GM12878 (cell line): ENCODE measurements at regions not wholly inside any gene's neighbourhood (a gene's known extent, or its start where the extent isn't known, plus 50 kb on each side); places are given as distances from the start of the nearest gene placed in this dataset.

Experiments used
- ATAC-seq: fragments of 200-7000 bp; cut with Tn5 transposase; 3 replicates; pipeline ENCODE4 v1.9.1; 2020; ENCODE audit warnings: mild to moderate bottlenecking, moderate library complexity
- BruUV-seq: library from RNA; stranded (reverse); fragments of 400-500 nt; replicated peaks from 2 replicates; lab custom pipeline; 2021; lab: Mats Ljungman, UMichigan
- CTCF ChIA-PET: fragments of 300-600 bp; sonication (Branson Sonifier 250); formaldehyde crosslinking; extraction: SDS; loops from one replicate; lab custom pipeline; 2021; ENCODE audit warnings: inconsistent platforms; lab: Yijun Ruan, JAX
- POLR2A ChIA-PET: fragments of 350-600 bp; formaldehyde crosslinking; extraction: SDS; loops from one replicate; lab custom pipeline; 2021; ENCODE audit warnings: inconsistent platforms; lab: Charles Lee
- RAD21 ChIA-PET: fragments of 300-600 bp; sonication (Branson Sonifier 250); formaldehyde crosslinking; loops from one replicate; lab custom pipeline; 2023; ENCODE audit warnings: antibody characterized with exemption; ENCODE audit not compliant: unreplicated experiment; lab: Charles Lee
- SMC1A ChIA-PET: fragments of 300-600 bp; sonication (Branson Sonifier 250); formaldehyde crosslinking; loops from one replicate; lab custom pipeline; 2023; ENCODE audit not compliant: unreplicated experiment, uncharacterized antibody; lab: Charles Lee
- DNase-seq: peaks from one replicate; pipeline ENCODE4 v3.0.0-alpha.2; 2011; ENCODE audit warnings: low read depth, low spot score
- FAIRE-seq: peaks from 3 replicates; lab custom pipeline; 2011; peaks lifted over from hg19 to GRCh38; lab: Jason Lieb, UNC
- H2AFZ ChIP-seq: 2 replicates; pipeline ENCODE4 v1.6.0; 2011; ENCODE audit warnings: low read depth, low read length, control low read depth; ENCODE audit not compliant: control insufficient read depth
- H3K27ac ChIP-seq: 2 replicates; pipeline ENCODE4 v1.5.1; 2011; ENCODE audit warnings: control low read depth; ENCODE audit not compliant: control insufficient read depth, insufficient read depth
- H3K27me3 ChIP-seq, 2 experiments: replicated peaks in 1 of 2; 2 replicates each; pipeline versions ENCODE4 v1.6.0 to v1.6.1; 2011; ENCODE audit warnings: low read length in 1 of 2; ENCODE audit not compliant: control insufficient read depth in 2 of 2, insufficient read depth in 2 of 2
- H3K36me3 ChIP-seq, 2 experiments: 2 replicates each; pipeline ENCODE4 v1.5.1; 2011; ENCODE audit warnings: low read length in 1 of 2; ENCODE audit not compliant: control insufficient read depth in 2 of 2, insufficient read depth in 2 of 2
- H3K4me1 ChIP-seq: 2 replicates; pipeline ENCODE4 v1.6.1; 2011; ENCODE audit warnings: mild to moderate bottlenecking, low read length, moderate library complexity, mixed read lengths; ENCODE audit not compliant: control insufficient read depth, insufficient read depth
- H3K4me2 ChIP-seq: 2 replicates; pipeline ENCODE4 v1.6.0; 2011; ENCODE audit warnings: control low read depth; ENCODE audit not compliant: control insufficient read depth, insufficient read depth
- H3K4me3 ChIP-seq: fragments of 200-600 bp; sonication (generic); 2 replicates; pipeline ENCODE4 v1.5.1; 2016
- H3K79me2 ChIP-seq: 2 replicates; pipeline ENCODE4 v1.6.0; 2011; ENCODE audit warnings: low read length; ENCODE audit not compliant: control insufficient read depth, insufficient read depth
- H3K9ac ChIP-seq: 2 replicates; pipeline ENCODE4 v1.8.0; 2011; ENCODE audit warnings: low read length, control low read depth, mixed read lengths; ENCODE audit not compliant: control insufficient read depth, insufficient read depth
- H3K9me3 ChIP-seq: replicated peaks from 3 replicates; pipeline ENCODE4 v1.5.1; 2011; ENCODE audit warnings: mild to moderate bottlenecking, low read length; ENCODE audit not compliant: control insufficient read depth, insufficient read depth
- H4K20me1 ChIP-seq: 2 replicates; pipeline ENCODE4 v1.6.0; 2011; ENCODE audit not compliant: control insufficient read depth, insufficient read depth
- BHLHE40 ChIP-seq, 2 experiments: fragments of 450-650 bp in 1 of 2; IDR thresholded peaks; 2 replicates each; pipeline ENCODE4 v1.6.1; 2011 to 2017; ENCODE audit warnings: low read depth in 2 of 2, borderline replicate concordance in 1 of 2, improper control_type of control experiment in 1 of 2, low read length in 1 of 2, mild to moderate bottlenecking in 1 of 2
- ESRRA ChIP-seq: IDR thresholded peaks from 2 replicates; pipeline ENCODE4 v1.6.1; 2012; ENCODE audit warnings: mild to moderate bottlenecking, low read length, improper control_type of control experiment
- ETV6 ChIP-seq, 2 experiments: fragments of 450-650 bp in 1 of 2; IDR thresholded peaks in 1 of 2; conservative IDR thresholded peaks in 1 of 2; 2 replicates each; pipeline ENCODE4 v1.6.1; 2014; ENCODE audit warnings: antibody characterized with exemption in 1 of 2, borderline replicate concordance in 1 of 2, low read depth in 1 of 2, mild to moderate bottlenecking in 1 of 2, moderate library complexity in 1 of 2
- GABPA ChIP-seq: IDR thresholded peaks from 2 replicates; pipeline ENCODE4 v1.6.1; 2014; ENCODE audit warnings: antibody characterized with exemption, low read depth, mild to moderate bottlenecking, inconsistent platforms
- IKZF1 ChIP-seq: fragments of 450-650 bp; conservative IDR thresholded peaks from 2 replicates; pipeline ENCODE4 v1.6.1; 2017; ENCODE audit warnings: antibody characterized with exemption, mild to moderate bottlenecking
- IKZF2 ChIP-seq, 2 experiments: fragments of 450-650 bp; IDR thresholded peaks; 2 replicates each; pipeline ENCODE4 v1.6.1; 2017; ENCODE audit warnings: mild to moderate bottlenecking in 2 of 2, moderate library complexity in 2 of 2
- KLF5 ChIP-seq: fragments of 450-650 bp; IDR thresholded peaks from 2 replicates; pipeline ENCODE4 v1.6.1; 2014; ENCODE audit warnings: mild to moderate bottlenecking; ENCODE audit not compliant: partially characterized antibody
- MTA2 ChIP-seq: fragments of 450-650 bp; IDR thresholded peaks from 2 replicates; pipeline ENCODE4 v1.6.1; 2016; ENCODE audit warnings: low read depth, mild to moderate bottlenecking, moderate library complexity
- MXI1 ChIP-seq: fragments of 150-350 bp; IDR thresholded peaks from 2 replicates; pipeline ENCODE4 v1.6.1; 2011; ENCODE audit warnings: low read depth, mild to moderate bottlenecking, inconsistent platforms, low read length, improper control_type of control experiment
- NR2C2 ChIP-seq: IDR thresholded peaks from 2 replicates; pipeline ENCODE4 v1.6.1; 2011; ENCODE audit warnings: borderline replicate concordance, low read depth; ENCODE audit not compliant: control insufficient read depth, insufficient read length
- PAX5 ChIP-seq: IDR thresholded peaks from 2 replicates; pipeline ENCODE4 v1.6.1; 2011; ENCODE audit warnings: low read depth, low read length, borderline replicate concordance
- SMAD5 ChIP-seq: IDR thresholded peaks from 2 replicates; pipeline ENCODE4 v1.6.1; 2016; ENCODE audit warnings: antibody characterized with exemption, low read depth
- SREBF2 ChIP-seq: IDR thresholded peaks from 2 replicates; pipeline ENCODE4 v1.6.1; 2012; ENCODE audit warnings: mild to moderate bottlenecking, low read length
- TBL1XR1 ChIP-seq: IDR thresholded peaks from 2 replicates; pipeline ENCODE4 v1.6.1; 2012; ENCODE audit warnings: low read depth, low read length, improper control_type of control experiment
- TCF3 ChIP-seq: IDR thresholded peaks from 2 replicates; pipeline ENCODE4 v1.6.1; 2012; ENCODE audit warnings: low read depth, mild to moderate bottlenecking, low read length, borderline replicate concordance; ENCODE audit not compliant: insufficient read depth
- ZBED1 ChIP-seq: IDR thresholded peaks from 2 replicates; pipeline ENCODE4 v1.6.1; 2016; ENCODE audit warnings: borderline replicate concordance
- WGBS: methylation state at CpG from one replicate; pipeline ENCODE4 v1.1.6; 2016; ENCODE audit warnings: low lambda C conversion rate; ENCODE audit not compliant: insufficient replicate concordance, insufficient coverage; ENCODE audit errors: missing lambda C conversion rate; 5-methylcytosine and 5-hydroxymethylcytosine counted together
- in situ Hi-C: fragments of 300-500 bp; cut with MboI; formaldehyde crosslinking; loops from 9 replicates; pipeline ENCODE4 v1.14.3; 2018; ENCODE audit warnings: mixed read lengths
- intact Hi-C: fragments of 100-400 bp; cut with micrococcal nuclease; formaldehyde crosslinking; loops from one replicate; pipeline ENCODE4 v1.14.2; 2022; ENCODE audit not compliant: unreplicated experiment
- TF ChIP-seq, protein P1 (sequence below): fragments of 450-650 bp; IDR thresholded peaks from 2 replicates; pipeline ENCODE4 v1.6.1; 2017; ENCODE audit warnings: mild to moderate bottlenecking, moderate library complexity
- TF ChIP-seq, protein P2 (sequence below): IDR thresholded peaks from 2 replicates; pipeline ENCODE4 v1.6.1; 2012; ENCODE audit warnings: low read depth, low read length, improper control_type of control experiment

DNA sequence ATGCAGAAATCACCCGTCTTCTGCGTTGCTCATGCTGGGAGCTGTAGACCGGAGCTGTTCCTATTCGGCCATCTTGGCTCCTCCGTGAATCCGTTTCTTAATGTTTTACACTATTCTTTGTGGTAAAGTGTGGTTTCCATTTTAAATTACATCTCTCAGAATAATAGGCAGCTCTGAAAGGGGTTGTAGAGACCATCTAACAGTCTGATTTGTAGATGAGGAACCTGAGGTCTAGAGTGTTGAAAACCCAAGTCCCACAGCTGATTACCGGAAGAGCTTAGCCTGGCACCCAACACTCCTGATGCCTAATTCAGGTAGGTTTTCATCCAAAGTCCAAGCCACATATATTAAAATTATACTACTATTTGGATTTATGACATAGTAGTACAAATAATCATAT is 144.0 kb downstream of the LEPR start (continued):
- TF ChIP-seq TCF3 (no peak), TBL1XR1 (no peak), ESRRA (no peak), GABPA (no peak), IKZF2 (IDR thresholded peaks at IDR 0.05) (no peak), IKZF1 (no peak)

DNA sequence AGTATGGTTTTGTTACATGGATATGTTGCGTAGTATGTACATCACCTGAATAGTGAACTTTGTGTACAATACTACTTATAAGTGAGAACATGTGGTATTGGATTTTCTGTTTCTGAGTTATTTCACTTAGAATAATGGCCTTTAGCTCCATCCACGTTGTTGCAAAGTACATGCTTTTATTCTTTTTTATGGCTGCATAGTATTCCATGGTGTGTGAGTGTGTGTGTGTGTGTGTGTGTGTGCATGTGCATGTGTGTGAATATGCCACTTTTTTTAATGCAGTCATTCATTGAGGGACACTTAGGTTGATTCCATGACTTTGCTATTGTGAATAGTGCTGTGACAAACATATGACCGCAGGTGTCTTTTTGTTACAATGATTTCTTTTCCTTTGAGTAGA is 147.8 kb downstream of the LEPR start:
- no peaks in the 10 kb centered on the region for H3K9me3 ChIP-seq
- H3K27ac ChIP-seq: no peak overlapping the region
- DNase-seq (no peak), FAIRE-seq (no peak), ATAC-seq (no peak)
- H4K20me1 ChIP-seq: no peaks in the 10 kb centered on the region
- TF ChIP-seq MXI1 (no peak), ETV6 (conservative IDR thresholded peaks at IDR 0.05 in 1 of 2, IDR thresholded peaks at IDR 0.05 in 1 of 2; ENCODE audit: borderline replicate concordance in 1 of 2, low read depth in 1 of 2) (no peak), SMAD5 (no peak), NR2C2 (no peak), ZBED1 (no peak), BHLHE40 (IDR thresholded peaks at IDR 0.05; ENCODE audit: borderline replicate concordance in 1 of 2, low read depth in 2 of 2, low read length in 1 of 2) (no peak), MTA2 (no peak), SREBF2 (no peak), GABPA (no peak), KLF5 (no peak), PAX5 (no peak)
- TF ChIP-seq, protein P1, sequence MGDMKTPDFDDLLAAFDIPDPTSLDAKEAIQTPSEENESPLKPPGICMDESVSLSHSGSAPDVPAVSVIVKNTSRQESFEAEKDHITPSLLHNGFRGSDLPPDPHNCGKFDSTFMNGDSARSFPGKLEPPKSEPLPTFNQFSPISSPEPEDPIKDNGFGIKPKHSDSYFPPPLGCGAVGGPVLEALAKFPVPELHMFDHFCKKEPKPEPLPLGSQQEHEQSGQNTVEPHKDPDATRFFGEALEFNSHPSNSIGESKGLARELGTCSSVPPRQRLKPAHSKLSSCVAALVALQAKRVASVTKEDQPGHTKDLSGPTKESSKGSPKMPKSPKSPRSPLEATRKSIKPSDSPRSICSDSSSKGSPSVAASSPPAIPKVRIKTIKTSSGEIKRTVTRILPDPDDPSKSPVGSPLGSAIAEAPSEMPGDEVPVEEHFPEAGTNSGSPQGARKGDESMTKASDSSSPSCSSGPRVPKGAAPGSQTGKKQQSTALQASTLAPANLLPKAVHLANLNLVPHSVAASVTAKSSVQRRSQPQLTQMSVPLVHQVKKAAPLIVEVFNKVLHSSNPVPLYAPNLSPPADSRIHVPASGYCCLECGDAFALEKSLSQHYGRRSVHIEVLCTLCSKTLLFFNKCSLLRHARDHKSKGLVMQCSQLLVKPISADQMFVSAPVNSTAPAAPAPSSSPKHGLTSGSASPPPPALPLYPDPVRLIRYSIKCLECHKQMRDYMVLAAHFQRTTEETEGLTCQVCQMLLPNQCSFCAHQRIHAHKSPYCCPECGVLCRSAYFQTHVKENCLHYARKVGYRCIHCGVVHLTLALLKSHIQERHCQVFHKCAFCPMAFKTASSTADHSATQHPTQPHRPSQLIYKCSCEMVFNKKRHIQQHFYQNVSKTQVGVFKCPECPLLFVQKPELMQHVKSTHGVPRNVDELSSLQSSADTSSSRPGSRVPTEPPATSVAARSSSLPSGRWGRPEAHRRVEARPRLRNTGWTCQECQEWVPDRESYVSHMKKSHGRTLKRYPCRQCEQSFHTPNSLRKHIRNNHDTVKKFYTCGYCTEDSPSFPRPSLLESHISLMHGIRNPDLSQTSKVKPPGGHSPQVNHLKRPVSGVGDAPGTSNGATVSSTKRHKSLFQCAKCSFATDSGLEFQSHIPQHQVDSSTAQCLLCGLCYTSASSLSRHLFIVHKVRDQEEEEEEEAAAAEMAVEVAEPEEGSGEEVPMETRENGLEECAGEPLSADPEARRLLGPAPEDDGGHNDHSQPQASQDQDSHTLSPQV: no peak
- TF ChIP-seq, protein P2, sequence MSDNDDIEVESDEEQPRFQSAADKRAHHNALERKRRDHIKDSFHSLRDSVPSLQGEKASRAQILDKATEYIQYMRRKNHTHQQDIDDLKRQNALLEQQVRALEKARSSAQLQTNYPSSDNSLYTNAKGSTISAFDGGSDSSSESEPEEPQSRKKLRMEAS: no peak
- no peak overlapping the region for H3K4me2 ChIP-seq
- ChIA-PET CTCF (no interaction called here), SMC1A (no interaction called here), POLR2A (no interaction called here), RAD21 (no interaction called here)
- H3K27me3 ChIP-seq: no peaks in the 10 kb centered on the region
- no peaks in the 10 kb centered on the region for H3K4me1 ChIP-seq
- no peak overlapping the region for H3K9ac ChIP-seq
- BruUV-seq: no TSS peak
- in situ Hi-C loops (no loop called here), intact Hi-C loops (no loop called here)
- H3K36me3 ChIP-seq: no peaks in the 10 kb centered on the region
- H3K4me3 ChIP-seq: no peak overlapping the region
- H3K79me2 ChIP-seq: no peaks in the 10 kb centered on the region
- no peak overlapping the region for H2AFZ ChIP-seq
- WGBS: 29% methylated on average over 3 of the region's 3 CpGs
